Gastroesophageal sphincter (tissue), 3 donors: ENCODE measurements at regions not wholly inside any gene's neighbourhood (a gene's known extent, or its start where the extent isn't known, plus 50 kb on each side); places are given as distances from the start of the nearest gene placed in this dataset.

Source experiments
- CTCF ChIP-seq, 4 experiments: fragments of 200-600 bp in 2 of 4; fragments of 450-650 bp in 2 of 4; sonication (generic) in 1 of 4; IDR thresholded peaks; one replicate each; pipeline ENCODE4 v1.5.1; 2017 to 2019; ENCODE audit warnings: antibody characterized with exemption in 4 of 4, mild to moderate bottlenecking in 2 of 4, moderate library complexity in 2 of 4
- EP300 ChIP-seq: sonication (generic); formaldehyde crosslinking; IDR thresholded peaks from one replicate; pipeline ENCODE4 v1.6.1; 2017; ENCODE audit warnings: antibody characterized with exemption, mild to moderate bottlenecking
- POLR2A ChIP-seq, 2 donors: fragments of 450-650 bp; IDR thresholded peaks; one replicate each; pipeline ENCODE4 v1.6.1; 2017; ENCODE audit warnings: antibody characterized with exemption in 2 of 2, mild to moderate bottlenecking in 2 of 2, moderate library complexity in 1 of 2
- POLR2AphosphoS5 ChIP-seq: sonication (generic); formaldehyde crosslinking; IDR thresholded peaks from one replicate; pipeline ENCODE4 v1.6.1; 2017; ENCODE audit warnings: antibody characterized with exemption

GRCh38 chr5:30447431-30447830 is 746.1 kb upstream of the CDH6 start:
- no peak for TF ChIP-seq CTCF (IDR thresholded peaks at IDR 0.05)
- no peak for TF ChIP-seq POLR2AphosphoS5
- TF ChIP-seq POLR2A (IDR thresholded peaks at IDR 0.05), result no peak
- no peak for TF ChIP-seq EP300
